Stimulated activated naive CD8-positive, alpha-beta T cell treated with anti-CD3 and anti-CD28 coated beads, Interleukin-15, amount 100 ng/mL, for 72 hours (primary cell): ENCODE measurements at regions not wholly inside any gene's neighbourhood (a gene's known extent, or its start where the extent isn't known, plus 50 kb on each side); places are given as distances from the start of the nearest gene placed in this dataset.
"Not testable (repeated sequence)": the region's sequence is repeated elsewhere in the genome, so short reads cannot be mapped to it uniquely, and the experiment has no call there.

Experiments
- ATAC-seq: fragments of 150-1000 bp; cut with Tn5 transposase; 2 replicates; pipeline ENCODE4 v1.10.0; 2021; ENCODE audit warnings: mild to moderate bottlenecking, moderate library complexity
- DNase-seq, 2 donors: peaks; one replicate each; pipeline ENCODE4 v3.0.0; 2021 to 2022
- H3K27ac Mint-ChIP-seq, 2 donors: one replicate each; pipeline ENCODE4 v1.8.0; 2022; ENCODE audit warnings: mild to moderate bottlenecking in 2 of 2, mixed read lengths in 2 of 2, moderate library complexity in 2 of 2
- H3K27me3 Mint-ChIP-seq: one replicate; pipeline ENCODE4 v1.8.0; 2022; ENCODE audit warnings: mixed read lengths
- H3K4me1 Mint-ChIP-seq: one replicate; pipeline ENCODE4 v1.8.0; 2022; ENCODE audit warnings: mild to moderate bottlenecking, mixed read lengths
- H3K4me3 Mint-ChIP-seq, 2 donors: one replicate each; pipeline ENCODE4 v1.8.0; 2022; ENCODE audit warnings: mild to moderate bottlenecking in 2 of 2, mixed read lengths in 2 of 2, moderate library complexity in 1 of 2
- H3K9me3 Mint-ChIP-seq, 2 donors: one replicate each; pipeline ENCODE4 v1.8.0; 2022; ENCODE audit warnings: mixed read lengths in 2 of 2

DNA sequence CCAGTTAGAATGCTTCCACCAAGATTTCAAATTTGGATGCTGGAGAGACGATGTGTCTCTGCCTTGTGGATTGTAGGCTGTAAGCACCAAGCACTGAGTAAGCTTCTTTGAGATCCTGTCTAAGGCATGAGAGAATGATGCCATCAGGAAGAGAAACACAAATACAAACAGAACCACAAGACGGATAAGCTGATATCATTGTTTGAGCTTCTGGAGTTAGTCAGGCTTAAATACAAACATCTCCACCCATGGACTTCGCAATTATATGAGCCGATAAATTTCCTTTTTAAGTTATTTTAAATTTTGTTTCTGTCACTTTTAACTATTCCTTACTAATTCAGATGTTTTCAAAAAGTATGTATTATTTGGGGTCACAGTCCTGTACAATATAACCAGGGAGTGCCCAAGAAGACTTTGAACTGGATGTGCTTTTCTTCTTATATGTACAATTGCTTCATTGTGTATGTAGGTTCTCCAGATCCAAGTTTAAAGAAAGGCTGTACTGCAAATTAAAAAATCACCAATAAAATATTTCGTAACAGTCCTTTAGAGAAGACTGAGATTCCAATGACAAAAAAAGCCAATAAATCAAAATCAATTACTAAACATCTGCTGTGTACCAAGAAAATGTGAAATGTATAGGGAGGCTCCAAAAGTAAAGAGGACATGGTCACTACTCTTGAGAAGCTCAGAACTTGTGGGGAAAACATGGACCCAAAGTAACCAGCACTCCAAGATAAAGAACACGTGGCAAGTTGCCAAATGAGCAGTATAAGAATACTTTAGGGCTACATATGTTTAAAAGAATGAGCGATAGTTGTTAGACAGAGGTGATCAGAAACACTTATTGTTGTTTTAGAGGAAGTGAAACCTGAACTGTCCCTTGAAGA lies 274.1 kb downstream of the ADAMTS20 start:
- H3K27ac Mint-ChIP-seq = no peak overlapping the region
- ATAC-seq (no peak), DNase-seq (no peak)
- no peak overlapping the region for H3K4me3 Mint-ChIP-seq
- H3K27me3 Mint-ChIP-seq = no peaks in the 10 kb centered on the region
- no peaks in the 10 kb centered on the region for H3K4me1 Mint-ChIP-seq
- no peaks in the 10 kb centered on the region for H3K9me3 Mint-ChIP-seq

DNA sequence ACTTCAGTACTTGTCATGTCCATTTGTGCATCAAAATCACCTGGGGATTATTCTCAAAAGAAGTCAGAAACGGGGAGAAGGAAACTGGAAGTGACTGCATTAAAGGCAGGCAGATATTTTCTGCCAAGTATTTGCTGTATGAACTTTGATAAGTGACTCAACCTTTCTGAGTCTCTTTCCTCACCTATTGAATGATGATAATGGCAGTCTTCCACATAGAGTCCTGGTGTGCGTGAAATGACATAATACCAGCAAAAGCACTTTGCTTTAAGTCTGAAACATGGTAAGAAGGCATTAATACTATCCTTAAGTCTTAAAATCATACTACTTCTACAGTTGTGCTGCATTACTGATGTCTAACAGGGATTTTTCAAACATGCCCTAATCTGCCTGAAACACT lies 278.5 kb downstream of the ADAMTS20 start:
- ATAC-seq (no peak), DNase-seq (no peak)
- H3K4me1 Mint-ChIP-seq = no peaks in the 10 kb centered on the region
- H3K27me3 Mint-ChIP-seq = no peaks in the 10 kb centered on the region
- no peak overlapping the region for H3K27ac Mint-ChIP-seq
- H3K9me3 Mint-ChIP-seq = no peaks in the 10 kb centered on the region
- no peak overlapping the region for H3K4me3 Mint-ChIP-seq

DNA sequence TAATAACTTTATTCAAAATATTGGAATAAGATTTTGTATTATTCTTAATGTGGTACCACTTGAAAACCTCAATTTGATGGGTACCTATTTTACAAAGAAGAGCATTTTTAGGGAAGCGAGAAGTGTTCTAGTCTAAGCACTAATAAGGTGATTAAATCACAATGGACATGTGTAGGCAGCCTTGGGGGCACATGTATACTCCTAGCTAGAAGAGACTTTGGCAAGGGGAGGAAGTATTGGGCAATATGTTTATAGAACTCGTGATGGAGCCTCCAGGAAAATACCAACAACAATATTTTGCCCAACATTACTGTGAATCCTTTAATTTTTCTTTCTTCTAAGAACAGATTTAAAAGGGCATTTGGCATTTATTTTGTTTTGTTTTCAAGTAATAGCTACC lies 280.3 kb downstream of the ADAMTS20 start:
- ATAC-seq (no peak), DNase-seq (no peak)
- no peak overlapping the region for H3K27ac Mint-ChIP-seq
- H3K27me3 Mint-ChIP-seq = no peaks in the 10 kb centered on the region
- no peaks in the 10 kb centered on the region for H3K4me1 Mint-ChIP-seq
- no peak overlapping the region for H3K4me3 Mint-ChIP-seq
- peaks cover 0 to 2% of the 10 kb centered on the region in 2 donors for H3K9me3 Mint-ChIP-seq

DNA sequence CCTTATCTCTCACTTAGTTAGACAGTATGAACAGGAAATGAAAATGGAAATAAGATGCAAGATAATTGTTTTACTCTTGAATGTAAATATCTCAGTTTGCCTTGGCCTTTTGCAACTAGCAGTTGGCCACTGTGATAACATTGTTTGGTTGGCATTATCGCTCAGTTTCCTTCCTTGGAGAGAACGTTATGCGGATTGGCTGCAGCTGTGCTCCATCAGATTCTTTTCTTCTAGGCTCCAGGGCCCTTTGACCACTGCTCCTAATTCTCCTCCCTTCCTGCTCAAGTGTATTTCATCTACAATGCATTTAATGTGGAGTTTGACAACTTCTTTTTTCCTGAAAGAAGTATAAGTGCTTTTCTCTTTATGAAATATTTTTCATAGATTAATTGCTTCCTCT lies 284.2 kb downstream of the ADAMTS20 start:
- ATAC-seq (no peak), DNase-seq (no peak)
- no peaks in the 10 kb centered on the region for H3K4me1 Mint-ChIP-seq
- H3K4me3 Mint-ChIP-seq = no peak overlapping the region
- H3K27ac Mint-ChIP-seq = no peak overlapping the region
- peaks cover 0 to 7% of the 10 kb centered on the region in 2 donors for H3K9me3 Mint-ChIP-seq
- H3K27me3 Mint-ChIP-seq = no peaks in the 10 kb centered on the region

DNA sequence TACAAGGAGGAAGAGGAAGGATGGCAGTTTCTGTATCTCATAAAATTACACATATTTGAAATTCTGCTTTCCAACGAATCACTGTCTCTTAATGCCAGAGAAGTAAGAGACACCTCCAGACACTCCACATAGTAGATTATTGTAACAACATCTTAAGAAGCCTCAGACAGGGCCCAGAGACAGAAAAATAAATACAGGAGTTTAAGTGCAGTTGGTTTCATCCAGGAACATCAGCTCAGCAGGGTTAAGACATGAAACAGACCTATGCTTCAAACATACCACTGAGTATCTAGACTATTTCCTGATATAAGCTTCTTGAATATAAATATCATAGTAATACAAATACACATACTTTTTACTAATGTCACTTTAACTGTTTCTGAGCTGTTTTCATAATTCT lies 290.3 kb downstream of the ADAMTS20 start:
- no peak for ATAC-seq
- peaks cover 0 to 5% of the 10 kb centered on the region in 2 donors for H3K9me3 Mint-ChIP-seq
- no peak for DNase-seq
- no peak overlapping the region for H3K27ac Mint-ChIP-seq
- H3K4me1 Mint-ChIP-seq = no peaks in the 10 kb centered on the region
- no peak overlapping the region for H3K4me3 Mint-ChIP-seq
- H3K27me3 Mint-ChIP-seq = no peaks in the 10 kb centered on the region

DNA sequence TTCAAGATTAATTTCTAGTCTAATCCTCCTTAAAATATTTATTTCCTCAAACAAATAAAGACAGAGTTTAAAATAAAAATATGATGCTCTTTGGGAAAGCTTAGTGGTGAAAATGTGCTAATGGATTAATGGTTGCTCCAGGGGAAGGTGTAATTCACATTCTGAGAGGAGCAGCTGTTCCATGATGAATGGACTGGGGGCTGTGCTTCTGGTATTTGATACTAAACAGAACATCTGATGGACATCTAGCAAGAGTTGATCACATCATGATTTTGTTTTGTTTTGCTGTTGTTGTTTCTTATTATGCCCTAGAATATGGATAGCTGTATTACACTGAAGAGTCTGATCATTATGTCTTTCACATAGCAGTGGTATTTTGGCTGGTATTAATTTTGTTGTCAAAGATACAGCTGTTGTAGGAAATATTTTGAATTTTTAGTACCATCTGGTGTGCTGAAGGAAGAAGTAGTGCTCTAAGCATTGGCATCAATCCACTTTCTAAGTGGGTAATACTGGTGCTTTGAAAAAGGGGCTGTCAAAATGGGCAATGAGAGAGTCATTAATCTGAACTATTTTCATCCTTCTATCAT lies 296.4 kb downstream of the ADAMTS20 start:
- Mint-ChIP-seq H3K4me1 (no peaks in the 10 kb centered on the region), H3K27me3 (no peaks in the 10 kb centered on the region), H3K9me3 (peaks cover 0 to 3% of the 10 kb centered on the region in 2 donors), H3K4me3 (no peak overlapping the region), H3K27ac (no peak overlapping the region)
- DNase-seq (no peak), ATAC-seq (no peak)

DNA sequence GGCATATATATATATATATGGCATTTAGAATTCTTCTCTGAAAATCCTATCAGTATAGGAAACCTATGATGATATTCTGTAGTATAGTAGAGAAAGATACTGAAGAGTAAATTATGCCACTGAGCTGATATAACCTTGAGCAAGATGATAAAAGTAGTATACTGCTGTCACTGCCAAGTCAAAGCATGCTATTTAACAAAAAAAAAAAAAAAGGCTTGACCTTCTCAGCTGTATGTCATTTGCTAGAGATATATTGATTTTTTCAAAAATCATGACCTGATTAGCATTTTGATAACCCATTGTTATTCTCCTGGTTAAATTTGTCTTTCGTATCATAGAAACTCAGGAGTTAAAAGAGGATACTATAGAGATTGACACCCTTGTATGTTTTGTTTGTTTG lies 299.4 kb downstream of the ADAMTS20 start:
- no peak for ATAC-seq
- no peak overlapping the region for H3K27ac Mint-ChIP-seq
- H3K4me3 Mint-ChIP-seq = no peak overlapping the region
- no peak for DNase-seq
- H3K27me3 Mint-ChIP-seq = no peaks in the 10 kb centered on the region
- peaks cover 0 to 3% of the 10 kb centered on the region in 2 donors for H3K9me3 Mint-ChIP-seq
- no peaks in the 10 kb centered on the region for H3K4me1 Mint-ChIP-seq

DNA sequence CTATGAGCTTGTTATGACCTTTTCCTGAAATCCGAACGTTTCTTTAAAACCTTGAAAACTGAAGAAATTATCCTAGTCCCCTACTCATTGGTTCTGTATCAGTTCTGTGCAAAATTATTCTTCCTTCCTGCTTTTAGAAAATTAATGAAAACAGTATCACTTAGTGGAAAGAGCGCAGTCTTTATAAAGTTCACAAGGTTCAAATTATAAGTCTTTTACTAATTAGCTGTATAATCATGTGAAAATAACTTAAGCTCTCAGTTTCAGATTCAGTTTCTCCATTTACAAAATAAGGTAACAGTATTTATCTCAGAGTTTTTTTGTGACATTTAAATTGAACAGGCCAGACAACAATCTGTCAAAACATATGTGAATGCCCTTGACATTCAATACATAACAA lies 306.1 kb downstream of the ADAMTS20 start:
- DNase-seq = no peak
- Mint-ChIP-seq H3K4me3 (no peak overlapping the region), H3K27ac (no peak overlapping the region), H3K27me3 (no peaks in the 10 kb centered on the region), H3K4me1 (no peaks in the 10 kb centered on the region), H3K9me3 (peaks cover 0 to 5% of the 10 kb centered on the region in 2 donors)
- no peak for ATAC-seq

DNA sequence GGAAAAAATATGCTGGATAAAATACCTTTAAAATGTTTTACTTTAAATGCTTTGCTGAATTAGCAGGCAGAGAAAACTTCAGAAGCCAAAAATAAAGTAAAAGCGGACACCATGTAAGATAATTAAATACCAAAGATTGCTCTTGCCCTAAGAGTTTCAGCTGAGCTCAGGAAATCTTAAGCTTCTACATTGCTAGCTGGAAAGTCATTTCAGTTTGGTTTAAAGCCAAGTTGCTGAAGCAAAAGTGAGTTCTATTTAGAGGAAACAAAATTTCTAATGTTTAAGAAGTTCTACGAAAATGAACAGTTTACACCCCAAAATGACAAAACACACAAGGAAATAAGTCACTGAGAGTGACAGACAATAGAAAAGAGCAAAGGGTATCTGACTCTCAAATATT lies 310.0 kb downstream of the ADAMTS20 start:
- no peak for DNase-seq
- no peaks in the 10 kb centered on the region for H3K4me1 Mint-ChIP-seq
- no peak overlapping the region for H3K27ac Mint-ChIP-seq
- no peaks in the 10 kb centered on the region for H3K27me3 Mint-ChIP-seq
- peaks cover 9% of the 10 kb centered on the region in 2 donors for H3K9me3 Mint-ChIP-seq
- H3K4me3 Mint-ChIP-seq = no peak overlapping the region
- no peak for ATAC-seq

DNA sequence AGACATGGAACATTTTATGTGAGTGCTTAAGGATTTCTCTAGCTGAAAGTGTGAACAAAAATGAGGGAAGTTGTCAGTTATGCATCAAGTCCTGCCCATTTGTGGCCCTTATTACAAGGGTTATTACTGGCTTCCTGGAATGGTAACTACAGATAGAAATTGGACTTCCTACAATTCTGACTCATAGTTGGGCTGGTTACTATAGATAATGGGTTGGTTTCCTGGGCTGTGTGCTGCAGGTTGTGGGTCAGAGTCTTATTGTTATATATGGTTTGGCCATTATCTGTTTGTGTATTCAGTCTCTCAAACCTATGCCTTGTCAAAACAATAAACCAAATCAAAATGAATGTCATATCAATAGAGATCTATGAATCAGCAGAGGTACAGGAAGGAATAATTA lies 313.7 kb downstream of the ADAMTS20 start:
- Mint-ChIP-seq H3K4me3 (no peak overlapping the region), H3K27me3 (no peaks in the 10 kb centered on the region), H3K27ac (no peak overlapping the region), H3K9me3 (peaks cover 9 to 11% of the 10 kb centered on the region in 2 donors), H3K4me1 (no peaks in the 10 kb centered on the region)
- ATAC-seq (no peak), DNase-seq (no peak)

DNA sequence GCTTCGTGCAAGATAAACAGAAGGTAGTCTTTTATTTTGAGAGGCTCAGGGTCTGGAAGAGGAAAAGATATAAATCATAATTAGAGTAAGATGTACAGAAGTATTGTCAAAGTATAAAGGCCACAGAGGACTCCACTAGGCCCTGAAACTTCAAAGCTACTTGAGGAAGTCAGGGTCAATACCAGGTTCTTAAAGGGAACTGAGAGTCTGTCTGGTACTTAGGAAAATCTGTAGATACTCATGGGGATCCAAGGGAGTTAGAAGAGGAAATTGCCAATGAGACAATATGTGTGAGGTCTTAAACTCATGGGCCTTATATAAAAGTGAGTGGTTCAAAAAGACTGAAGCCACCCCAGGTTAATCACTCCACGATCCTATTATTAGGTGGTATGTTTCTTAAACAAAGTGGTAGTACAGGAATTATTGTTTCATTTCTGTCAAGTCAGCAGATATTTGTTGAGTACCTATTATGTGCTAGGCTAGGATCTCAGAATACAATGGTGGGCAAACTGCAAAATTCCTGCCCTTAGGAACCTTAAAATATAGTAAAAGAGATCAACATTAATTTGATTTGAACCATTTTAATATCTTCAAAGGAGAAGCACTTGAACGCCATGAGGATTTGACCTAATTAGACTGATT lies 314.6 kb downstream of the ADAMTS20 start:
- Mint-ChIP-seq H3K27me3 (no peaks in the 10 kb centered on the region), H3K4me1 (no peaks in the 10 kb centered on the region), H3K27ac (no peak overlapping the region), H3K9me3 (peaks cover 9 to 11% of the 10 kb centered on the region in 2 donors), H3K4me3 (no peak overlapping the region)
- DNase-seq = no peak
- ATAC-seq = no peak

DNA sequence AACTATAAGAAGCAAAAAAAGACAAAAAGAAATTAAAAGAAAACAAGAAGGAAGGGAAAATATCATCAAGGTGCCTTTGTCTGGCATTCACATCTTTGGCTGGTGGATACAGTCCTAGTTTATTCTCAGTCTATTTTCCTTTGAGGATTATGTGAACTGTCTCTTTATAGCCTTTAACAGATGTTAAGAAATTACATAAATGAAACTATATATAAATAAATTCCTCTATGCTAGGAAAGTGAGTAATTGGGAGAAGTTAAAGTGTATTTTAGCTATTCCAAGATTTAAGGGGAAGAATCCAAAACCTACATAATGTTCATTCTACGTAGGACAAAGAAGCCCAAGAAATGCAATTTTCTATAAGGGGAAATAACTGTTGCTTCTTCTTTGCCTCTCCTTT lies 316.3 kb downstream of the ADAMTS20 start:
- no peaks in the 10 kb centered on the region for H3K4me1 Mint-ChIP-seq
- H3K9me3 Mint-ChIP-seq = peaks cover 9 to 11% of the 10 kb centered on the region in 2 donors
- no peak for ATAC-seq
- no peak overlapping the region for H3K27ac Mint-ChIP-seq
- DNase-seq = no peak
- no peak overlapping the region for H3K4me3 Mint-ChIP-seq
- no peaks in the 10 kb centered on the region for H3K27me3 Mint-ChIP-seq

DNA sequence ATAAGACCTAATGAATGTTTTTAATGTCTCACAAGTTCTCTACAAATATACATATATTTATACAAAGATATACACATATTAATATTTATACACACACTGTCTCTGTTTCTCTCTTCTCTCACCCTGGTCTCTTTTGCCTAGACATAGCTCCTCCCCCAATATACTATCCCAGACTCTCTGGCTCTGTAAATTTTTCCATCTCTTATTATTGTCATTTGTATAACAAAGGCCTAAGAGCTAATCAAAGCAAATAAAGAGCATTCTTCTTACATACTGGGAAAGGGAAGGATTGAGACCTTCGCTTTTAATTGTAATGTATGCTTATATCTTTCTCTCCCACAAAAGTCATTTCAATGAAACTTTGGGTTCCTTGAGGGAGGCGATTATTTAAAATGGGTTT lies 318.1 kb downstream of the ADAMTS20 start:
- ATAC-seq (no peak), DNase-seq (no peak)
- Mint-ChIP-seq H3K27me3 (no peaks in the 10 kb centered on the region), H3K4me3 (no peak overlapping the region), H3K9me3 (peaks cover 9 to 11% of the 10 kb centered on the region in 2 donors), H3K27ac (no peak overlapping the region), H3K4me1 (no peaks in the 10 kb centered on the region)

DNA sequence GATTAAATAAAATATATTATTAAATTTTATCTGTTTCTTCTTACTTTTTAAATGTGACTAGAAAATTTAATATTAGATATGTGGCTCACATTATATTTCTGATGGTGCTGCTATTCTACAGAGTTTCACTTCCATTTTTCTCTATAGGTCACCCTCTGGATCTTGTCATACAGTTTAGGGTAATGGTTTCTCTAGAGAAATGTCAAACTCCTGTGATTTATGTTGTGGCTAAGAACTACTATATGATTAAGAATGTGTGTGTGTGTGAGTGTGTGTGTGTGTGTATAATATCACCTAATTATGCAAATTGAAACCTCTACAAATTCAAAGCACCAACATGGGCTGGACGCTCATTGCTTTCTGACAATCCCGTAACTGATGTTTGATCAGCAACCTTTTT lies 325.9 kb downstream of the ADAMTS20 start:
- ATAC-seq = no peak
- no peak for DNase-seq
- Mint-ChIP-seq H3K4me3 (no peak overlapping the region), H3K27me3 (no peaks in the 10 kb centered on the region), H3K4me1 (no peaks in the 10 kb centered on the region), H3K27ac (no peak overlapping the region), H3K9me3 (peaks cover 0 to 14% of the 10 kb centered on the region in 2 donors)

DNA sequence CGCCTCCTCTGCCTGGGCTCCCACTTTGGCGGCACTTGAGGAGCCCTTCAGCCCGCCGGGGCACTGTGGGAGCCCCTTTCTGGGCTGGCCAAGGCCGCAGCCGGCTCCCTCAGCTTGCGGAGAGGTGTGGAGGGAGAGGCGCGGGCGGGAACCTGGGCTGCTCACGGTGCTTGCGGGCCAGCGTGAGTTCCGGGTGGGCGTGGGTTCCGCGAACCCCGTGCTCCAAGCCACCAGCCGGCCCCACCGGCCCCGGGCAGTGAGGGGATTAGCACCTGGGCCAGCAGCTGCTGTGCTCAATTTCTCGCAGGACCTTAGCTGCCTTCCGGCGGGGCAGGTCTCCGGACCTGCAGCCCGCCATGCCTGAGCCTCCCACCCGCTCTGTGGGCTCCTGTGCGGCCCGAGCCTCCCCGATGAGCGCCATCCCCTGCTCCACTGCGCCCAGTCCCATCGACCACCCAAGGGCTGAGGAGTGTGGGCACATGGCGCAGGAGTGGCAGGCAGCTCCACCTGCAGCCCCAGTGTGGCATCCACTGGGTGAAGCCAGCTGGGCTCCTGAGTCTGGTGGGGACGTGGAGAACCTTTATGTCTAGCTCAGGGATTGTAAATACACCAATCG lies 327.7 kb downstream of the ADAMTS20 start:
- not testable (repeated sequence) for DNase-seq, H3K4me1 Mint-ChIP-seq, H3K27me3 Mint-ChIP-seq, H3K27ac Mint-ChIP-seq, H3K4me3 Mint-ChIP-seq, ATAC-seq
- peaks cover 0 to 14% of the 10 kb centered on the region in 2 donors for H3K9me3 Mint-ChIP-seq

DNA sequence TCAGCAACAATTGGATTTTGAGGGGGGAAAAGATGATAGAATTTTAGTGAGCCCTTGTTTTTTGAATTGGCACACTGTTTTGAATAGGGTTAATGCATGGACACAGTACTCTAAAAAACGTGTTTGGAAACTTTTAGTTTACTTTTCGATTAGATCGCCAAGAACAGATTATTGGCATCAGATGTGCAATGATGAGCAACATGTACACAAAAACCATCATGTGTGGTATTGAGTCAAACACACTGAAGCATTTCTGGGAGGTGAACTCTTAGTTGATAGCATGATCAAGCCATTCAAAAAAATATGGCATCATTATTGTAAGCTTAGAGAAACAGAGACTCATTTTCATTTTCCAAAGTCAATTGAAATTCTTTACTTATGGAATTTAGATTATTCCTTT lies 329.2 kb downstream of the ADAMTS20 start:
- H3K4me1 Mint-ChIP-seq = no peaks in the 10 kb centered on the region
- DNase-seq = no peak
- peaks cover 0 to 14% of the 10 kb centered on the region in 2 donors for H3K9me3 Mint-ChIP-seq
- ATAC-seq = no peak
- no peak overlapping the region for H3K4me3 Mint-ChIP-seq
- no peaks in the 10 kb centered on the region for H3K27me3 Mint-ChIP-seq
- no peak overlapping the region for H3K27ac Mint-ChIP-seq
